ENCODE measurements at regions not wholly inside any gene's neighbourhood (a gene's known extent, or its start where the extent isn't known, plus 50 kb on each side); places are given as distances from the start of the nearest gene placed in this dataset.

GRCh38 chr13:82214341-82214740 lies 1667.9 kb downstream of the SLITRK1 start:
- TF ChIP-seq, protein P1, sequence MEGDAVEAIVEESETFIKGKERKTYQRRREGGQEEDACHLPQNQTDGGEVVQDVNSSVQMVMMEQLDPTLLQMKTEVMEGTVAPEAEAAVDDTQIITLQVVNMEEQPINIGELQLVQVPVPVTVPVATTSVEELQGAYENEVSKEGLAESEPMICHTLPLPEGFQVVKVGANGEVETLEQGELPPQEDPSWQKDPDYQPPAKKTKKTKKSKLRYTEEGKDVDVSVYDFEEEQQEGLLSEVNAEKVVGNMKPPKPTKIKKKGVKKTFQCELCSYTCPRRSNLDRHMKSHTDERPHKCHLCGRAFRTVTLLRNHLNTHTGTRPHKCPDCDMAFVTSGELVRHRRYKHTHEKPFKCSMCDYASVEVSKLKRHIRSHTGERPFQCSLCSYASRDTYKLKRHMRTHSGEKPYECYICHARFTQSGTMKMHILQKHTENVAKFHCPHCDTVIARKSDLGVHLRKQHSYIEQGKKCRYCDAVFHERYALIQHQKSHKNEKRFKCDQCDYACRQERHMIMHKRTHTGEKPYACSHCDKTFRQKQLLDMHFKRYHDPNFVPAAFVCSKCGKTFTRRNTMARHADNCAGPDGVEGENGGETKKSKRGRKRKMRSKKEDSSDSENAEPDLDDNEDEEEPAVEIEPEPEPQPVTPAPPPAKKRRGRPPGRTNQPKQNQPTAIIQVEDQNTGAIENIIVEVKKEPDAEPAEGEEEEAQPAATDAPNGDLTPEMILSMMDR (conservative IDR thresholded peaks at IDR 0.05; ENCODE audit: low read depth, low read length): no peak
- TF ChIP-seq EZH2phosphoT487 (IDR thresholded peaks at IDR 0.05; ENCODE audit: borderline replicate concordance, low read length): no peak
